Retinal pigment epithelial cell (primary cell): ENCODE measurements at regions not wholly inside any gene's neighbourhood (a gene's known extent, or its start where the extent isn't known, plus 50 kb on each side); places are given as distances from the start of the nearest gene placed in this dataset.

Source experiments
- DNase-seq: peaks from one replicate; pipeline ENCODE4 v3.0.0-alpha.2; 2010; ENCODE audit warnings: low read depth
- H3K4me3 ChIP-seq: 2 replicates; pipeline ENCODE4 v1.5.1; 2011; ENCODE audit warnings: mild to moderate bottlenecking, low read length, control low read depth, moderate library complexity
- CTCF ChIP-seq: conservative IDR thresholded peaks from 2 replicates; pipeline ENCODE4 v1.5.1; 2011; ENCODE audit warnings: low read depth, low read length, control low read depth, inconsistent platforms

GRCh38 chr2:222774941-222775340 lies 85.9 kb upstream of the ACSL3 start:
- DNase-seq, result no peak
- no peak for TF ChIP-seq CTCF
- H3K4me3 ChIP-seq, result no peak overlapping the region

- H3K4me3 ChIP-seq, result no peak overlapping the region
- DNase-seq, result no peak
- no peak for TF ChIP-seq CTCF
These were observed 84.0 kb upstream of the ACSL3 start for GRCh38 chr2:222776792-222777191.

- no peak for TF ChIP-seq CTCF
- no peak overlapping the region for H3K4me3 ChIP-seq
- no peak for DNase-seq
These were observed 82.4 kb upstream of the ACSL3 start for GRCh38 chr2:222778400-222778799.

GRCh38 chr2:222779145-222779832 lies 81.5 kb upstream of the ACSL3 start:
- no peak for TF ChIP-seq CTCF

GRCh38 chr2:222780051-222780450 lies 80.8 kb upstream of the ACSL3 start:
- H3K4me3 ChIP-seq, result no peak overlapping the region
- no peak for DNase-seq
- TF ChIP-seq CTCF, result no peak

More at GRCh38 chr2:222779145-222779832, 81.5 kb upstream of the ACSL3 start:
- no peak for DNase-seq
- no peak overlapping the region for H3K4me3 ChIP-seq

- no peak overlapping the region for H3K4me3 ChIP-seq
- no peak for DNase-seq
- no peak for TF ChIP-seq CTCF
These were observed 78.6 kb upstream of the ACSL3 start for GRCh38 chr2:222782201-222782730.

- DNase-seq, result no peak
- no peak for TF ChIP-seq CTCF
These were observed 77.2 kb upstream of the ACSL3 start for GRCh38 chr2:222783592-222783991.

More at GRCh38 chr2:222783592-222783991, 77.2 kb upstream of the ACSL3 start:
- H3K4me3 ChIP-seq, result no peak overlapping the region
